HEK293 (cell line): ENCODE measurements at regions not wholly inside any gene's neighbourhood (a gene's known extent, or its start where the extent isn't known, plus 50 kb on each side); places are given as distances from the start of the nearest gene placed in this dataset.
"Not testable (repeated sequence)": the region's sequence is repeated elsewhere in the genome, so short reads cannot be mapped to it uniquely, and the experiment has no call there.

Experiments
- CTCF ChIA-PET: fragments of 350-600 bp; formaldehyde crosslinking; extraction: SDS; loops from one replicate; lab custom pipeline; 2021; ENCODE audit warnings: antibody characterized with exemption; lab: Yijun Ruan, JAX
- POLR2A ChIA-PET: fragments of 300-600 bp; formaldehyde crosslinking; extraction: SDS; loops from one replicate; lab custom pipeline; 2020; ENCODE audit warnings: antibody characterized with exemption, inconsistent platforms; lab: Yijun Ruan, JAX
- H3K27ac ChIP-seq: fragments of 200-500 bp; sonication (Bioruptor generic); 2 replicates; pipeline ENCODE4 v1.5.1; 2014; ENCODE audit warnings: low read depth, low read length, control low read depth, inconsistent platforms; ENCODE audit errors: extremely low read depth
- H3K36me3 ChIP-seq, 2 experiments: fragments of 200-500 bp in 1 of 2; sonication (Bioruptor generic) in 1 of 2; 1 replicate in 1 of 2; 2 replicates in 1 of 2; pipeline ENCODE4 v1.5.1; 2014 to 2017; ENCODE audit warnings: inconsistent platforms in 2 of 2, low read length in 2 of 2; ENCODE audit not compliant: control insufficient read depth in 2 of 2, insufficient read depth in 1 of 2
- H3K4me1 ChIP-seq: fragments of 200-500 bp; sonication (Bioruptor generic); 2 replicates; pipeline ENCODE4 v1.5.1; 2014; ENCODE audit warnings: mild to moderate bottlenecking, low read length, inconsistent platforms; ENCODE audit not compliant: control insufficient read depth, insufficient read depth
- H3K4me3 ChIP-seq: 2 replicates; pipeline ENCODE4 v1.5.1; 2011; ENCODE audit warnings: low read depth, mild to moderate bottlenecking, control low read depth, low read length, moderate library complexity
- H3K9me3 ChIP-seq: fragments of 200-500 bp; sonication (Bioruptor generic); 2 replicates; pipeline ENCODE4 v1.5.1; 2014; ENCODE audit warnings: low read depth, low read length, inconsistent platforms; ENCODE audit not compliant: control insufficient read depth, insufficient read depth
- KLF1 ChIP-seq: fragments of 450-650 bp; formaldehyde crosslinking; IDR thresholded peaks from 2 replicates; pipeline ENCODE4 v1.5.1; 2016; ENCODE audit warnings: missing biosample characterization, missing genetic modification characterization
- PRDM1 ChIP-seq: fragments of 450-650 bp; formaldehyde crosslinking; IDR thresholded peaks from 2 replicates; pipeline ENCODE4; 2016; ENCODE audit warnings: missing biosample characterization, missing genetic modification characterization
- TRIM28 ChIP-seq: IDR thresholded peaks from 2 replicates; pipeline ENCODE4 v1.6.1; 2011; ENCODE audit warnings: low read length, control low read depth, borderline replicate concordance
- ZBTB8A ChIP-seq: fragments of 450-650 bp; formaldehyde crosslinking; IDR thresholded peaks from 2 replicates; pipeline ENCODE4 v1.5.1; 2016; ENCODE audit warnings: missing biosample characterization, missing genetic modification characterization
- ZNF274 ChIP-seq, 2 experiments: fragments of 200-500 bp in 1 of 2; fragments of 450-650 bp in 1 of 2; sonication (Bioruptor generic) in 1 of 2; formaldehyde crosslinking in 1 of 2; IDR thresholded peaks; 2 replicates each; pipeline versions ENCODE4 v1.5.1 to v1.6.1; 2014 to 2016; ENCODE audit warnings: borderline replicate concordance in 1 of 2, inconsistent platforms in 1 of 2, low read length in 1 of 2, missing biosample characterization in 1 of 2, missing genetic modification characterization in 1 of 2
- ZNF624 ChIP-seq: fragments of 450-650 bp; formaldehyde crosslinking; IDR thresholded peaks from 2 replicates; pipeline ENCODE4 v1.5.1; 2017; ENCODE audit warnings: missing biosample characterization, missing genetic modification characterization
- ZSCAN30 ChIP-seq: fragments of 450-650 bp; IDR thresholded peaks from 2 replicates; pipeline ENCODE4 v1.5.1; 2018; ENCODE audit warnings: missing biosample characterization, mild to moderate bottlenecking, missing genetic modification characterization, moderate library complexity
- TF ChIP-seq, protein P1 (sequence below): fragments of 450-650 bp; formaldehyde crosslinking; IDR thresholded peaks from 2 replicates; pipeline ENCODE4 v1.5.1; 2016; ENCODE audit warnings: missing biosample characterization, missing genetic modification characterization

DNA sequence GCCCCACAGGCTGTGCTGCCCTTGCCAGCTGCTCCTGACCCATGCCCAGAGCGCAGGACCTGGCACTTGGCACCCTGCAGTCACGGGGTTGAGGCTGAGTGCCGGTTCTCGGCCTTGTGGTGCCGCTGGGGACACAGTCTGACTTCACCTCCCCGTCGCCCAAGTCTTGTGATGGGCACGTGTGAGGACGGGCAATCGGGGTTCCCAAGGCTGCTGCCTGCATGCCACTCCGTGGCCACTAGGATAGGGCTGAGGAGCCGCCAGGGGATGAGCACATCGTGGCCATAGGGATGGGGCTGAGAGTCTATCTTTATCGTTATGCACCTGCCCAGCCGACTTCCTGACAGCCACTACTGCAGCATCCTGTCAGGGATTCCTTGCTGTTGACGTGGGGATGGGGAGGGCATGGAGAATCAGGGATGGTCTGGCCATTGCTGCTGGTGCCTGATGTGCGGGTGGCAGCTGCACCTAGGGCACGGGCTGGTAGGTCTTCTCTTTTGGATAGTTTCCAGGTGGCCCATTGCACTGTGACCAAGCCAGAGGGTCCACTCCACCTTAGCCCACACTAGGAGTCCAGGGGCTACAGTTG lies 243.5 kb downstream of the FOXD4L6 start:
- POLR2A ChIA-PET, H3K9me3 ChIP-seq, CTCF ChIA-PET, H3K36me3 ChIP-seq, H3K27ac ChIP-seq, H3K4me1 ChIP-seq, H3K4me3 ChIP-seq: not testable (repeated sequence)

DNA sequence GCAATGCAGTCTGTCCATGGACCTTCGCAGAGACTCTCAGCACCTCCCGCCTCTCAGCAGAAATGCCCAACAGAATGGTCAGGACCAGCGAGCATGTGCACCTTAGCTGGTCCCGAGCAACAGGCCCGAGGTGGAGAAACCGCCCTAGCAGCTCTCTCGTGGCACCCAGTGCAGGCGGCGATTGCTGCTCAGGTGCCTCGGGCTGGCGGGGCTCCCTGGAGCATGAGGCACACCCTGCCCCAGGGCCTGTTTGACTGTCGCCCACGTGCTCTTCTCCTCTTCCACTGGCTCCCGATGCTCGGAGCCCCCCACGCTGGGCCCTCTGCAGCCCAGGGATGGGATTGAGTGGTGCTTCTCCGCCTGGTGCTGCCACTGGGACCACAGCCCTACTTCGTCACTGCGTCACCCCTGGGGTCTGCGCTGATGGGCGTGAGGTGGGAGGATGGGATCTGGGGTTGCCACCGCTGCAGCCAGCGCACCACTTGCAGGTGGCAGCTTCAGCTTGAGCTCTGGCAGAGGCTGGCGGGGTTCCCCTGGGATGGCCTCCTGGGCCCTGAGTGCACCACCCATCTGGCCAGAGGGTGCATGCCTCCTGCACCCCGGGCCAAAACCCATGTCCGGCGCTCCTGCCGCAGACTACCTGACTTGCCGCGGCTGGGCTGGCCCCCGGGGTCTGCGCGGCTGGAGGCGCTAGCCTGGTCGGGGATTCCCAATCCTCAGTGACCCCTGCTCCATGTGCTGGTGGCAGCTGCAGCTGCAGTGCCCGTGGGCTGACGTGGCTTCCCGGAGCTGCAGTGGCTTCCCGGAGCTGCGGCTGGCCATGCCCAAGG lies 244.2 kb downstream of the FOXD4L6 start:
- Histone ChIP-seq H3K27ac (no peak overlapping the region), H3K4me1 (no peaks in the 10 kb centered on the region), H3K9me3 (no peaks in the 10 kb centered on the region; the same call in 1 of the 2 replicates)
- POLR2A ChIA-PET: no interaction called here
- TF ChIP-seq ZSCAN30: no peak
- no peak for TF ChIP-seq ZNF274 (IDR thresholded peaks at IDR 0.05; ENCODE audit: low read length)
- TF ChIP-seq ZNF274 (tag by site-specific recombination; IDR thresholded peaks at IDR 0.05; ENCODE audit: borderline replicate concordance): no peak
- TF ChIP-seq, protein P1, sequence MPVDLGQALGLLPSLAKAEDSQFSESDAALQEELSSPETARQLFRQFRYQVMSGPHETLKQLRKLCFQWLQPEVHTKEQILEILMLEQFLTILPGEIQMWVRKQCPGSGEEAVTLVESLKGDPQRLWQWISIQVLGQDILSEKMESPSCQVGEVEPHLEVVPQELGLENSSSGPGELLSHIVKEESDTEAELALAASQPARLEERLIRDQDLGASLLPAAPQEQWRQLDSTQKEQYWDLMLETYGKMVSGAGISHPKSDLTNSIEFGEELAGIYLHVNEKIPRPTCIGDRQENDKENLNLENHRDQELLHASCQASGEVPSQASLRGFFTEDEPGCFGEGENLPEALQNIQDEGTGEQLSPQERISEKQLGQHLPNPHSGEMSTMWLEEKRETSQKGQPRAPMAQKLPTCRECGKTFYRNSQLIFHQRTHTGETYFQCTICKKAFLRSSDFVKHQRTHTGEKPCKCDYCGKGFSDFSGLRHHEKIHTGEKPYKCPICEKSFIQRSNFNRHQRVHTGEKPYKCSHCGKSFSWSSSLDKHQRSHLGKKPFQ (tag by site-specific recombination): no peak
- no peak for TF ChIP-seq KLF1 (tag by site-specific recombination)
- TF ChIP-seq PRDM1 (tag by site-specific recombination): no peak
- TF ChIP-seq TRIM28: no peak
- no peak for TF ChIP-seq ZBTB8A
- TF ChIP-seq ZNF624: no peak
- TF ChIP-seq, all 188 proteins: peak for 0
- no peaks in the 10 kb centered on the region for H3K36me3 ChIP-seq
- no peak overlapping the region for H3K4me3 ChIP-seq
- CTCF ChIA-PET: no interaction called here

DNA sequence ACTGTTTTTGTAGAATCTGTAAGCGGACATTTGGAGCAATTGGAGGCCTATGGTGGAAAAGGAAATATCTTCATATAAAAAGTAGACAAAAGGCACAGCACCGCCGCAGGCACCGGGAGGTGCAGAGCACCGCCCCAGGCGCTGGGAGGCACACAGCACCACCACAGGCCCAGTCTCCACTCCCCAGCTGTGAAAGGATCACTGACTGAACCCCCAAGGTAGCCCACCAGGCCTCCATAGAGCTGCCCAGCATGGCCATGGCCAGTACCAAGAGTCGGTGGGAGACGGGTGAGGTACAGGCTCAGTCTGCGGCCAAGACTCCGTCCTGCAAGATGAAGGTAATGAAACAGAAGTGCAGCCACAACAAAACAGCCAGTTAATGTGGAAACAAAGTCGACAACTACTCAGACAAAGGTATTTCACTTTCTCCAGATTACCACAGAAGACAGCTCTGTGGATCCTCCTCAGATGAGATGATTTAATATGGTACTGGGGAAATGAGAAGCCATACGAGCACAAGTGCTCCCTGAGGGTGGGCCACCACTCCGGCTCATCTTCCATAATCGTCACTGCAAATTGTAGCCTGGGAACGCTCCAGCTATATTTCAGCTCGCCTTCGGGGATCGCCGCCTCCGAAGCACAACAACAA lies 244.9 kb downstream of the FOXD4L6 start:
- POLR2A ChIA-PET: not testable (repeated sequence)

DNA sequence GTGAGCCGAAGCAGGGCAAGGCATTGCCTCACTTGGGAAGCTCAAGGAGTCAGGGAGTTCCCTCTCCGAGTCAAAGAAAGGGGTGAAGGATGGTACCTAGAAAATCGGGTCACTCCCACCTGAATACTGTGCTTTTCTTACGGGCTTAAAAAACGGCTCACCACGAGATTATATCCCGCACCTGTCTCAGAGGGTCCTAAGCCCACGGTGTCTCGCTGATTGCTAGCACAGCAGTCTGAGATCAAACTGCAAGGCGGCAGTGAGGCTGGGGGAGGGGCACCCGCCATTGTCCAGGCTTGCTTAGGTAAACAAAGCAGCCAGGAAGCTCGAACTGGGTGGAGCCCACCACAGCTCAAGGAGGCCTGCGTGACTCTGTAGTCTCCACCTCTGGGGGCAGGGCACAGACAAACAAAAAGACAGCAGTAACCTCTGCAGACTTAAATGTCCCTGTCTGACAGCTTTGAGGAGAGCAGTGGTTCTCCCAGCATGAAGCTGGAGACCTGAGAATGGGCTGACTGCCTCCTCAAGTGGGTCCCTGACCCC lies 254.7 kb downstream of the FOXD4L6 start:
- H3K4me3 ChIP-seq, H3K36me3 ChIP-seq, H3K4me1 ChIP-seq, POLR2A ChIA-PET, H3K27ac ChIP-seq, CTCF ChIA-PET, H3K9me3 ChIP-seq: not testable (repeated sequence)

More for the DNA sequence above, 244.9 kb downstream of the FOXD4L6 start:
- H3K36me3 ChIP-seq, H3K9me3 ChIP-seq, H3K4me3 ChIP-seq, CTCF ChIA-PET, H3K4me1 ChIP-seq, H3K27ac ChIP-seq: not testable (repeated sequence)

DNA sequence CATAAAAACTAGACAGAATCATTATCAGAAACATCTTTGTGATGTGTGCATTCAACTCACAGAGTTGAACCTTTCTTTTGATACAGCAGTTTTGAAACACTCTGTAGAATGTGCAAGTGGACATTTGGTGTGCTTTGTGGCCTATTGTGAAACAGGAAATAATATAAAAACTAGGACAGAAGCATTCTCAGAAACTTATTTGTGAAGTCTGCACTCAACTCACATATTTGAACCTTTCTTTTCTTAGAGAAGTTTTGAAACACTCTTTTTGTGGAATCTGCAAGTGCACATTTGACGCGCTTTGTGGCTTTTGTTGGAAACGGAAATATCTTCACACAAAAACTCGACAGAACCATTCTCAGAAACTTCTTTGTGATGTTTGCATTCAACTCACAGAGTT lies 260.0 kb downstream of the FOXD4L6 start:
- H3K27ac ChIP-seq, H3K36me3 ChIP-seq, CTCF ChIA-PET, H3K9me3 ChIP-seq, H3K4me3 ChIP-seq, POLR2A ChIA-PET, H3K4me1 ChIP-seq: not testable (repeated sequence)
